ENCODE measurements at regions not wholly inside any gene's neighbourhood (a gene's known extent, or its start where the extent isn't known, plus 50 kb on each side); places are given as distances from the start of the nearest gene placed in this dataset.

DNA sequence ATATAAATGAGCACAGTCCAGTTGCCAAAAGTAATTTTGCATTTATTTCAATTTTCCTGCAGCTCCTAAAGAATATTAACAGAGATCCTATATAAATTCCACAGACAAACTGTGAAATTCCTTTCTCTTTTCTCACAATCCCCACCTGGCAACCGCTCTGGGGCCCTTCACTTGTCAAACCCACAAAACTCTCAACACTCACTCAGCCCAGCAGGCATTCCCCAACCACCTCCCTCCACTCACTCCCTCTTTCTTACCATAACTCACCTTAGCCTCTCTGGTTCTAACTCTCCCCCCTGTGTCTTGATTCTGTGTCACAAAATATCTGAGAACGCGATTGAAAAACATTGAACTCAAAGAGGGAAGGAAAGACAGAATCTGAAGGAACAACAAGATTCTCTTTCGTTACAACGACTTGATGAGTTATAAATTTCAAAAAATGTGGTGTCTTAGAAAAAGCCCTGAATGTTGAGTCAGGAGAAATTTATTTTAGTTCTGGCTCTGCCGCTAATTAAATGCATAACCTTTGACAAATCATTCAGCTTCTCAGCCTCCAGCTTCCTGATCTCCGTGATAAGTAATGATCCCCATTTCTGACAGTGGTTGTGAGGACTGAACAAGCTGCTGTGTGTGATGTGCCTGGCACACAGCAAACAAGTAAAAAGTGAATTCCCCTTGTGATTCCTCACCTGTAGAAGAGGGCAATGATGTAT is 87.9 kb downstream of the UNC5CL start:
- TF ChIP-seq POLR2A (IDR thresholded peaks at IDR 0.05): no peak
- TF ChIP-seq, protein P1, sequence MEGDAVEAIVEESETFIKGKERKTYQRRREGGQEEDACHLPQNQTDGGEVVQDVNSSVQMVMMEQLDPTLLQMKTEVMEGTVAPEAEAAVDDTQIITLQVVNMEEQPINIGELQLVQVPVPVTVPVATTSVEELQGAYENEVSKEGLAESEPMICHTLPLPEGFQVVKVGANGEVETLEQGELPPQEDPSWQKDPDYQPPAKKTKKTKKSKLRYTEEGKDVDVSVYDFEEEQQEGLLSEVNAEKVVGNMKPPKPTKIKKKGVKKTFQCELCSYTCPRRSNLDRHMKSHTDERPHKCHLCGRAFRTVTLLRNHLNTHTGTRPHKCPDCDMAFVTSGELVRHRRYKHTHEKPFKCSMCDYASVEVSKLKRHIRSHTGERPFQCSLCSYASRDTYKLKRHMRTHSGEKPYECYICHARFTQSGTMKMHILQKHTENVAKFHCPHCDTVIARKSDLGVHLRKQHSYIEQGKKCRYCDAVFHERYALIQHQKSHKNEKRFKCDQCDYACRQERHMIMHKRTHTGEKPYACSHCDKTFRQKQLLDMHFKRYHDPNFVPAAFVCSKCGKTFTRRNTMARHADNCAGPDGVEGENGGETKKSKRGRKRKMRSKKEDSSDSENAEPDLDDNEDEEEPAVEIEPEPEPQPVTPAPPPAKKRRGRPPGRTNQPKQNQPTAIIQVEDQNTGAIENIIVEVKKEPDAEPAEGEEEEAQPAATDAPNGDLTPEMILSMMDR (IDR thresholded peaks at IDR 0.05): no peak

All from testis (tissue), 2 donors.